SK-N-SH treated with all-trans-retinoic acid at 6 μM for 48 hours (cell line): ENCODE measurements at regions not wholly inside any gene's neighbourhood (a gene's known extent, or its start where the extent isn't known, plus 50 kb on each side); places are given as distances from the start of the nearest gene placed in this dataset.

Experiments used
- CSDC2 ChIP-seq: fragments of 250-450 bp; sonication (Bioruptor Pico); IDR thresholded peaks from 2 replicates; pipeline ENCODE4 v1.5.0; 2020; ENCODE audit warnings: mild to moderate bottlenecking, moderate library complexity
- RARB ChIP-seq: fragments of 250-450 bp; sonication (Bioruptor Pico); IDR thresholded peaks from 2 replicates; pipeline ENCODE4 v1.8.0; 2021; ENCODE audit warnings: mild to moderate bottlenecking, moderate library complexity
- SNAI2 ChIP-seq: fragments of 250-450 bp; sonication (Bioruptor Pico); IDR thresholded peaks from 2 replicates; pipeline ENCODE4 v1.5.0; 2020; ENCODE audit warnings: mild to moderate bottlenecking, moderate library complexity
- ZC3H10 ChIP-seq: fragments of 250-450 bp; sonication (Bioruptor Pico); IDR thresholded peaks from 2 replicates; pipeline ENCODE4 v1.5.1; 2021; ENCODE audit warnings: mild to moderate bottlenecking, moderate library complexity
- TF ChIP-seq, protein P1 (sequence below): fragments of 250-450 bp; sonication (Bioruptor Pico); IDR thresholded peaks from 2 replicates; pipeline ENCODE4 v1.5.1; 2021; ENCODE audit warnings: mild to moderate bottlenecking, moderate library complexity
- TF ChIP-seq, protein P2 (sequence below): fragments of 250-450 bp; sonication (Bioruptor Pico); IDR thresholded peaks from 2 replicates; pipeline ENCODE4 v1.8.0; 2020; ENCODE audit warnings: mild to moderate bottlenecking, moderate library complexity, borderline replicate concordance

DNA sequence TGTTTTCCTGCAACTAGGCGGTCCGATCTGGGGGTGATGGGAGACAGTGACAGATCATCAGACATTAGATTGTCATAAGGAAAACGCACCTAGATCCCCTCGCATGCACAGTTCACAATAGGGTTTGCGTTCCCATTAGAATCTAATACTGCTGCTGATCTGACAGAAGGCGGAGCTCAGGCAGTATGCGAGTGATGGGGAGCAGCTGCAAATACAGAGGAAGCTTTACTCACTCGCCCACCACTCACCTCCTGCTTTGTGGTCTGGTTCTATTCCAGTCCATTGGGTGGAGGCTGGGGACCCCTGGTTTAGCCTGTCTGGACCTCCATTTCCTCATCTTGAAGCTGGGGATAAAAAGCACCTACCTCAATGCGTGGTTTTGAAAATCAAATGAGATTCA is 437.5 kb upstream of the PROK2 start:
- TF ChIP-seq, protein P1, sequence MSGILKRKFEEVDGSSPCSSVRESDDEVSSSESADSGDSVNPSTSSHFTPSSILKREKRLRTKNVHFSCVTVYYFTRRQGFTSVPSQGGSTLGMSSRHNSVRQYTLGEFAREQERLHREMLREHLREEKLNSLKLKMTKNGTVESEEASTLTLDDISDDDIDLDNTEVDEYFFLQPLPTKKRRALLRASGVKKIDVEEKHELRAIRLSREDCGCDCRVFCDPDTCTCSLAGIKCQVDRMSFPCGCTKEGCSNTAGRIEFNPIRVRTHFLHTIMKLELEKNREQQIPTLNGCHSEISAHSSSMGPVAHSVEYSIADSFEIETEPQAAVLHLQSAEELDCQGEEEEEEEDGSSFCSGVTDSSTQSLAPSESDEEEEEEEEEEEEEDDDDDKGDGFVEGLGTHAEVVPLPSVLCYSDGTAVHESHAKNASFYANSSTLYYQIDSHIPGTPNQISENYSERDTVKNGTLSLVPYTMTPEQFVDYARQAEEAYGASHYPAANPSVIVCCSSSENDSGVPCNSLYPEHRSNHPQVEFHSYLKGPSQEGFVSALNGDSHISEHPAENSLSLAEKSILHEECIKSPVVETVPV (CRISPR knock-in tag): no peak
- TF ChIP-seq ZC3H10 (CRISPR knock-in tag) (no peak), CSDC2 (CRISPR knock-in tag) (no peak), SNAI2 (CRISPR knock-in tag) (no peak), RARB (CRISPR knock-in tag) (no peak)
- TF ChIP-seq, protein P2, sequence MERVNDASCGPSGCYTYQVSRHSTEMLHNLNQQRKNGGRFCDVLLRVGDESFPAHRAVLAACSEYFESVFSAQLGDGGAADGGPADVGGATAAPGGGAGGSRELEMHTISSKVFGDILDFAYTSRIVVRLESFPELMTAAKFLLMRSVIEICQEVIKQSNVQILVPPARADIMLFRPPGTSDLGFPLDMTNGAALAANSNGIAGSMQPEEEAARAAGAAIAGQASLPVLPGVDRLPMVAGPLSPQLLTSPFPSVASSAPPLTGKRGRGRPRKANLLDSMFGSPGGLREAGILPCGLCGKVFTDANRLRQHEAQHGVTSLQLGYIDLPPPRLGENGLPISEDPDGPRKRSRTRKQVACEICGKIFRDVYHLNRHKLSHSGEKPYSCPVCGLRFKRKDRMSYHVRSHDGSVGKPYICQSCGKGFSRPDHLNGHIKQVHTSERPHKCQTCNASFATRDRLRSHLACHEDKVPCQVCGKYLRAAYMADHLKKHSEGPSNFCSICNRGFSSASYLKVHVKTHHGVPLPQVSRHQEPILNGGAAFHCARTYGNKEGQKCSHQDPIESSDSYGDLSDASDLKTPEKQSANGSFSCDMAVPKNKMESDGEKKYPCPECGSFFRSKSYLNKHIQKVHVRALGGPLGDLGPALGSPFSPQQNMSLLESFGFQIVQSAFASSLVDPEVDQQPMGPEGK: no peak
